ENCODE measurements at regions not wholly inside any gene's neighbourhood (a gene's known extent, or its start where the extent isn't known, plus 50 kb on each side); places are given as distances from the start of the nearest gene placed in this dataset.

GRCh38 chr10:57917019-57917418 lies 350.7 kb downstream of the IPMK start:
- no peak for TF ChIP-seq CTCF (conservative IDR thresholded peaks at IDR 0.05)
- no peak for TF ChIP-seq ZFX (IDR thresholded peaks at IDR 0.05)
